H54 (cell line): ENCODE measurements at regions not wholly inside any gene's neighbourhood (a gene's known extent, or its start where the extent isn't known, plus 50 kb on each side); places are given as distances from the start of the nearest gene placed in this dataset.

ENCODE experiments used
- DNase-seq: peaks from one replicate; pipeline ENCODE4 v3.0.0; 2011; ENCODE audit warnings: low spot score, mixed read lengths; ENCODE audit not compliant: insufficient read length
- FAIRE-seq: peaks from 3 replicates; lab custom pipeline; 2011; peaks lifted over from hg19 to GRCh38; lab: Jason Lieb, UNC
- POLR2A ChIP-seq: IDR thresholded peaks from 2 replicates; pipeline ENCODE4 v1.6.1; 2011; ENCODE audit warnings: low read depth, mild to moderate bottlenecking, low read length

- TF ChIP-seq POLR2A: no peak
- no peak for DNase-seq
- FAIRE-seq: no peak
These were observed 107.6 kb downstream of the GLUL start for GRCh38 chr1:182283746-182284544.

GRCh38 chr1:182281541-182281940 is 110.0 kb downstream of the GLUL start:
- DNase-seq (no peak), FAIRE-seq (no peak)
- no peak for TF ChIP-seq POLR2A

GRCh38 chr1:182280504-182280900 is 111.1 kb downstream of the GLUL start:
- FAIRE-seq (no peak), DNase-seq (no peak)
- TF ChIP-seq POLR2A: no peak

GRCh38 chr1:182279724-182280503 is 111.7 kb downstream of the GLUL start:
- no peak for FAIRE-seq
- TF ChIP-seq POLR2A: no peak
- no peak for DNase-seq

GRCh38 chr1:182279302-182279701 is 112.3 kb downstream of the GLUL start:
- DNase-seq (no peak), FAIRE-seq (no peak)
- TF ChIP-seq POLR2A: no peak

GRCh38 chr1:182278144-182279054 is 113.2 kb downstream of the GLUL start:
- no peak for FAIRE-seq
- no peak for DNase-seq
- no peak for TF ChIP-seq POLR2A

- no peak for TF ChIP-seq POLR2A
- FAIRE-seq: no peak
- DNase-seq: no peak
These were observed 116.3 kb downstream of the GLUL start for GRCh38 chr1:182275271-182275670.

GRCh38 chr1:182274618-182275017 is 117.0 kb downstream of the GLUL start:
- TF ChIP-seq POLR2A: no peak
- DNase-seq (no peak), FAIRE-seq (no peak)

- FAIRE-seq: no peak
- no peak for TF ChIP-seq POLR2A
These were observed 120.9 kb downstream of the GLUL start for GRCh38 chr1:182270731-182271130.

GRCh38 chr1:182269097-182269496 is 122.5 kb downstream of the GLUL start:
- FAIRE-seq: no peak
- no peak for TF ChIP-seq POLR2A
- DNase-seq: no peak

More at GRCh38 chr1:182270731-182271130, 120.9 kb downstream of the GLUL start:
- DNase-seq: no peak

GRCh38 chr1:182268669-182269068 is 122.9 kb downstream of the GLUL start:
- FAIRE-seq (no peak), DNase-seq (no peak)
- no peak for TF ChIP-seq POLR2A

GRCh38 chr1:182264185-182264584 is 127.4 kb downstream of the GLUL start:
- DNase-seq (no peak), FAIRE-seq (no peak)
- TF ChIP-seq POLR2A: no peak

GRCh38 chr1:182263706-182264105 is 127.9 kb downstream of the GLUL start:
- DNase-seq (no peak), FAIRE-seq (no peak)

More at GRCh38 chr1:182263706-182264105, 127.9 kb downstream of the GLUL start:
- no peak for TF ChIP-seq POLR2A
